H9 (cell line): ENCODE measurements at regions not wholly inside any gene's neighbourhood (a gene's known extent, or its start where the extent isn't known, plus 50 kb on each side); places are given as distances from the start of the nearest gene placed in this dataset.
A peak's percentile ranks its signal among the peaks of the same experiment; 100 is the strongest.

Source experiments
- DNase-seq: peaks from one replicate; pipeline ENCODE4 v3.0.0-alpha.2; 2017
- H2AFZ ChIP-seq: one replicate; pipeline ENCODE4 v1.6.1; 2013; ENCODE audit warnings: mild to moderate bottlenecking, low read length, control low read depth, moderate library complexity
- H2AK5ac ChIP-seq: 2 replicates; pipeline ENCODE4 v1.6.1; 2013; ENCODE audit warnings: low read length, control low read depth, mixed read lengths; ENCODE audit not compliant: insufficient read length
- H2BK120ac ChIP-seq: one replicate; pipeline ENCODE4 v1.6.1; 2013; ENCODE audit warnings: low read depth, mild to moderate bottlenecking, low read length, control low read depth, inconsistent platforms; ENCODE audit not compliant: poor library complexity, severe bottlenecking
- H2BK12ac ChIP-seq: 2 replicates; pipeline ENCODE4 v1.6.1; 2013; ENCODE audit warnings: low read length, control low read depth, mixed read lengths, low read depth; ENCODE audit not compliant: insufficient read length
- H2BK15ac ChIP-seq: 2 replicates; pipeline ENCODE4 v1.6.1; 2013; ENCODE audit warnings: low read depth, low read length, control low read depth
- H2BK20ac ChIP-seq: one replicate; pipeline ENCODE4 v1.6.1; 2013; ENCODE audit warnings: low read depth, mild to moderate bottlenecking, low read length, control low read depth, inconsistent platforms; ENCODE audit not compliant: poor library complexity, severe bottlenecking
- H2BK5ac ChIP-seq: 2 replicates; pipeline ENCODE4 v1.6.1; 2013; ENCODE audit warnings: low read length, control low read depth, mixed read lengths; ENCODE audit not compliant: insufficient read length
- H3K14ac ChIP-seq: 2 replicates; pipeline ENCODE4 v1.6.1; 2013; ENCODE audit warnings: low read length, control low read depth; ENCODE audit not compliant: insufficient read depth
- H3K18ac ChIP-seq: 2 replicates; pipeline ENCODE4 v1.6.1; 2013; ENCODE audit warnings: low read depth, mild to moderate bottlenecking, mixed read lengths, low read length, control low read depth; ENCODE audit not compliant: insufficient read length
- H3K23ac ChIP-seq: 2 replicates; pipeline ENCODE4 v1.6.1; 2013; ENCODE audit warnings: low read length, control low read depth, mixed read lengths, low read depth; ENCODE audit not compliant: insufficient read length
- H3K23me2 ChIP-seq: 2 replicates; pipeline ENCODE4 v1.6.1; 2013; ENCODE audit warnings: low read depth, mild to moderate bottlenecking, mixed read lengths, low read length, control low read depth; ENCODE audit not compliant: insufficient read length, poor library complexity, severe bottlenecking
- H3K27ac ChIP-seq: 2 replicates; pipeline ENCODE4 v1.5.1; 2013; ENCODE audit warnings: low read length, control low read depth, mixed read lengths, low read depth; ENCODE audit not compliant: insufficient read length
- H3K27me3 ChIP-seq: 2 replicates; pipeline ENCODE4 v1.6.1; 2013; ENCODE audit warnings: low read length, control low read depth, inconsistent platforms; ENCODE audit not compliant: insufficient read depth
- H3K4ac ChIP-seq: 2 replicates; pipeline ENCODE4 v1.6.1; 2013; ENCODE audit warnings: low read depth, mild to moderate bottlenecking, control low read depth, inconsistent platforms, low read length, moderate library complexity
- H3K4me1 ChIP-seq: 2 replicates; pipeline ENCODE4 v1.6.1; 2013; ENCODE audit warnings: low read length, control low read depth, inconsistent platforms; ENCODE audit not compliant: insufficient read depth
- H3K4me2 ChIP-seq: 2 replicates; pipeline ENCODE4 v1.6.1; 2013; ENCODE audit warnings: low read length, control low read depth, mixed read lengths; ENCODE audit not compliant: insufficient read length, insufficient read depth
- H3K56ac ChIP-seq: 2 replicates; pipeline ENCODE4 v1.6.1; 2013; ENCODE audit warnings: low read depth, mild to moderate bottlenecking, mixed read lengths, low read length, control low read depth; ENCODE audit not compliant: insufficient read length
- H3K79me1 ChIP-seq: 2 replicates; pipeline ENCODE4 v1.6.1; 2013; ENCODE audit warnings: low read depth, mild to moderate bottlenecking, moderate library complexity, low read length, control low read depth, inconsistent platforms; ENCODE audit not compliant: insufficient read depth, poor library complexity, severe bottlenecking
- H3K79me2 ChIP-seq: 2 replicates; pipeline ENCODE4 v1.6.1; 2013; ENCODE audit warnings: low read length, control low read depth, inconsistent platforms; ENCODE audit not compliant: insufficient read depth
- H3K9ac ChIP-seq: 2 replicates; pipeline ENCODE4 v1.6.1; 2013; ENCODE audit warnings: low read length, control low read depth, mixed read lengths; ENCODE audit not compliant: insufficient read length; ENCODE audit errors: extremely low read depth
- H3K9me3 ChIP-seq: one replicate; pipeline ENCODE4 v1.6.1; 2013; ENCODE audit warnings: low read depth, low read length, inconsistent platforms; ENCODE audit not compliant: control insufficient read depth
- H3T11ph ChIP-seq: one replicate; pipeline ENCODE4 v1.6.1; 2013; ENCODE audit warnings: mild to moderate bottlenecking, low read length, control low read depth, inconsistent platforms
- H4K20me1 ChIP-seq: one replicate; pipeline ENCODE4 v1.6.1; 2013; ENCODE audit not compliant: control insufficient read depth, insufficient read length, insufficient read depth
- H4K5ac ChIP-seq: 2 replicates; pipeline ENCODE4 v1.6.1; 2013; ENCODE audit warnings: low read depth, mild to moderate bottlenecking, mixed read lengths, low read length, control low read depth; ENCODE audit not compliant: insufficient read length
- H4K8ac ChIP-seq: replicated peaks from 2 replicates; pipeline ENCODE4 v1.6.1; 2013; ENCODE audit warnings: low read length, control low read depth, mixed read lengths, low read depth; ENCODE audit not compliant: insufficient read length
- H4K91ac ChIP-seq: 2 replicates; pipeline ENCODE4 v1.6.1; 2013; ENCODE audit warnings: low read depth, mild to moderate bottlenecking, moderate library complexity, mixed read lengths, low read length, control low read depth; ENCODE audit not compliant: insufficient read length
- H3K27ac Mint-ChIP-seq, 3 experiments: 2 replicates in 2 of 3; 3 replicates in 1 of 3; pipeline ENCODE4 v1.8.0; 2020 to 2021; ENCODE audit warnings: mixed read lengths in 3 of 3, mild to moderate bottlenecking in 1 of 3, moderate library complexity in 1 of 3
- H3K27me3 Mint-ChIP-seq: 2 replicates; pipeline ENCODE4 v1.8.0; 2021; ENCODE audit warnings: low read depth, mild to moderate bottlenecking, moderate library complexity, mixed read lengths
- H3K36me3 Mint-ChIP-seq, 3 experiments: 2 replicates in 2 of 3; 3 replicates in 1 of 3; pipeline ENCODE4 v1.8.0; 2020 to 2021; ENCODE audit warnings: low read depth in 3 of 3, mixed read lengths in 3 of 3; ENCODE audit not compliant: insufficient read depth in 1 of 3
- H3K4me1 Mint-ChIP-seq, 2 experiments: 2 replicates each; pipeline ENCODE4 v1.8.0; 2020; ENCODE audit warnings: mixed read lengths in 2 of 2
- H3K4me3 Mint-ChIP-seq, 2 experiments: 2 replicates in 1 of 2; 3 replicates in 1 of 2; pipeline ENCODE4 v1.8.0; 2020 to 2021; ENCODE audit warnings: mild to moderate bottlenecking in 2 of 2, mixed read lengths in 2 of 2, moderate library complexity in 1 of 2
- H3K9me3 Mint-ChIP-seq, 2 experiments: 2 replicates in 1 of 2; 3 replicates in 1 of 2; pipeline ENCODE4 v1.8.0; 2020; ENCODE audit warnings: mild to moderate bottlenecking in 2 of 2, mixed read lengths in 2 of 2, moderate library complexity in 1 of 2
- WGBS: extraction: QIAGEN DNeasy Blood & Tissue Kit; methylation state at CpG from one replicate; pipeline ENCODE4 v1.1.7; 2013; ENCODE audit warnings: missing lambda C conversion rate, low lambda C conversion rate, mixed read lengths; ENCODE audit not compliant: insufficient read length; ENCODE audit errors: extremely low coverage; 5-methylcytosine and 5-hydroxymethylcytosine counted together
- TF ChIP-seq, protein P1 (sequence below): fragments of 200-600 bp; sonication (generic); conservative IDR thresholded peaks from 3 replicates; pipeline ENCODE4 v1.8.0; 2021; ENCODE audit warnings: antibody characterized with exemption, mild to moderate bottlenecking

DNA sequence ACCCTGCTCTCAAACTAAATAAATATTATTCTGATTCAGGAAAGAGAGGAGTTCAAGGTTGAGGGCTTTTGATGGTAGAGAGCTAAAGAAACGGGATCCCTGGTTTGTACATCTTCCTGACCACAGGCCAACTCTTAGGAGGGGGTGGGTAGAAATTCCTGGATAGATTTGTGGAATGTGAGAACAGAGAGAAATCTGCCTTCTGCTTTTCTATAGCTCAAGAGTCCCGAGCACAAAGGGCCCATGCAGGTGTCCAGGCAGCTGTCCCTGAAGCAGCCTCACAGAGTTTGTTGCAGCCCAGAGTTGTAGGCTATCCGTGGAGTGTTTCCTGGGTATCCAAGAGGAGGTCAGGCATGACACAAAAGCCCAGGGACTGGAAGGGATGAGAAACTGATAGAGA is 198.6 kb downstream of the BCAT1 start:
- H3K27ac ChIP-seq, result no peak overlapping the region

More for the DNA sequence above, 198.6 kb downstream of the BCAT1 start:
- H3K4ac ChIP-seq, result no peak overlapping the region
- no peaks in the 10 kb centered on the region for H3K36me3 Mint-ChIP-seq
- TF ChIP-seq, protein P1, sequence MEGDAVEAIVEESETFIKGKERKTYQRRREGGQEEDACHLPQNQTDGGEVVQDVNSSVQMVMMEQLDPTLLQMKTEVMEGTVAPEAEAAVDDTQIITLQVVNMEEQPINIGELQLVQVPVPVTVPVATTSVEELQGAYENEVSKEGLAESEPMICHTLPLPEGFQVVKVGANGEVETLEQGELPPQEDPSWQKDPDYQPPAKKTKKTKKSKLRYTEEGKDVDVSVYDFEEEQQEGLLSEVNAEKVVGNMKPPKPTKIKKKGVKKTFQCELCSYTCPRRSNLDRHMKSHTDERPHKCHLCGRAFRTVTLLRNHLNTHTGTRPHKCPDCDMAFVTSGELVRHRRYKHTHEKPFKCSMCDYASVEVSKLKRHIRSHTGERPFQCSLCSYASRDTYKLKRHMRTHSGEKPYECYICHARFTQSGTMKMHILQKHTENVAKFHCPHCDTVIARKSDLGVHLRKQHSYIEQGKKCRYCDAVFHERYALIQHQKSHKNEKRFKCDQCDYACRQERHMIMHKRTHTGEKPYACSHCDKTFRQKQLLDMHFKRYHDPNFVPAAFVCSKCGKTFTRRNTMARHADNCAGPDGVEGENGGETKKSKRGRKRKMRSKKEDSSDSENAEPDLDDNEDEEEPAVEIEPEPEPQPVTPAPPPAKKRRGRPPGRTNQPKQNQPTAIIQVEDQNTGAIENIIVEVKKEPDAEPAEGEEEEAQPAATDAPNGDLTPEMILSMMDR, result no peak
- peak overlapping the region in 1 of 3 experiments; percentile 7; a peak in 1 of 7 replicates for H3K27ac Mint-ChIP-seq
- no peaks in the 10 kb centered on the region for H3K9me3 ChIP-seq
- no peak overlapping the region for H2AFZ ChIP-seq
- H2BK5ac ChIP-seq, result no peak overlapping the region
- no peak overlapping the region for H2BK120ac ChIP-seq
- H3K18ac ChIP-seq, result no peak overlapping the region
- no peak overlapping the region for H3K9ac ChIP-seq
- WGBS, result no CpG with 5 or more reads among the region's 3 CpGs
- no peak overlapping the region for H3K4me2 ChIP-seq
- no peak overlapping the region for H2BK12ac ChIP-seq
- H3K23me2 ChIP-seq, result no peaks in the 10 kb centered on the region
- H2BK15ac ChIP-seq, result no peak overlapping the region
- H3K23ac ChIP-seq, result no peak overlapping the region
- no peaks in the 10 kb centered on the region for H3K27me3 Mint-ChIP-seq
- peaks cover 31 to 36% of the 10 kb centered on the region in 2 experiments for H3K4me1 Mint-ChIP-seq
- H4K5ac ChIP-seq, result no peak overlapping the region
- no peak overlapping the region for H3K4me3 Mint-ChIP-seq
- H4K91ac ChIP-seq, result no peak overlapping the region
- H3K79me1 ChIP-seq, result no peaks in the 10 kb centered on the region
- no peaks in the 10 kb centered on the region for H3K79me2 ChIP-seq
- H3T11ph ChIP-seq, result no peak overlapping the region
- no peaks in the 10 kb centered on the region for H3K27me3 ChIP-seq
- no peak overlapping the region for H2AK5ac ChIP-seq
- H3K4me1 ChIP-seq, result peaks cover 13% of the 10 kb centered on the region; the same call in 1 of the 2 replicates
- no peak overlapping the region for H4K8ac ChIP-seq
- no peak overlapping the region for H2BK20ac ChIP-seq
- no peak overlapping the region for H3K14ac ChIP-seq
- no peaks in the 10 kb centered on the region for H3K9me3 Mint-ChIP-seq
- H3K56ac ChIP-seq, result no peak overlapping the region
- no peak for DNase-seq
- no peaks in the 10 kb centered on the region for H4K20me1 ChIP-seq
